ENCODE measurements at regions not wholly inside any gene's neighbourhood (a gene's known extent, or its start where the extent isn't known, plus 50 kb on each side); places are given as distances from the start of the nearest gene placed in this dataset.

DNA sequence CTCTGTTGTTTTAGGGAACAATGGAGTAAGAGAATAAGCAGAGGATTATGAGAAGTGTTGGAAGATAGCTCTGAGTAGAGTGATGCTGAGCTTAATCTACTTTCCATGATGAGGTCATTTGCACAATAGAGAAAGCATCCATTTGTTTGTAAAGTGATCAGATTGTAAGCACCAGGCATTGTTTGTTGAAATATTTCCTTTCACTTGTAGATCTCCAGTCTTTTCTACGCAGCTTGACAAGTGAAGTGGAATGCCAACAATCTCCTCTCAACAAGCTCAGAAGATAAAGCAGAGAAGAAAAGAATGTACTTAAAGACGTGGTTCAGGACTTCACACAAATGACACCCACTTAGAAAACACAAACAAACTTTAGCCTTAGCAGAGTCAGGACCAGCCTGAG lies 80.1 kb upstream of the MARCKS start:
- no peaks in the 10 kb centered on the region for H3K4me1 ChIP-seq (ENCODE audit: insufficient read depth)
- no peaks in the 10 kb centered on the region for H3K27me3 ChIP-seq
- intact Hi-C loops (cut with DNase I) = no loop called here
- H3K9me3 ChIP-seq = no peaks in the 10 kb centered on the region
- TF ChIP-seq EP300 (IDR thresholded peaks at IDR 0.05) (no peak), POLR2A (IDR thresholded peaks at IDR 0.05) (no peak)
- TF ChIP-seq, protein P1, sequence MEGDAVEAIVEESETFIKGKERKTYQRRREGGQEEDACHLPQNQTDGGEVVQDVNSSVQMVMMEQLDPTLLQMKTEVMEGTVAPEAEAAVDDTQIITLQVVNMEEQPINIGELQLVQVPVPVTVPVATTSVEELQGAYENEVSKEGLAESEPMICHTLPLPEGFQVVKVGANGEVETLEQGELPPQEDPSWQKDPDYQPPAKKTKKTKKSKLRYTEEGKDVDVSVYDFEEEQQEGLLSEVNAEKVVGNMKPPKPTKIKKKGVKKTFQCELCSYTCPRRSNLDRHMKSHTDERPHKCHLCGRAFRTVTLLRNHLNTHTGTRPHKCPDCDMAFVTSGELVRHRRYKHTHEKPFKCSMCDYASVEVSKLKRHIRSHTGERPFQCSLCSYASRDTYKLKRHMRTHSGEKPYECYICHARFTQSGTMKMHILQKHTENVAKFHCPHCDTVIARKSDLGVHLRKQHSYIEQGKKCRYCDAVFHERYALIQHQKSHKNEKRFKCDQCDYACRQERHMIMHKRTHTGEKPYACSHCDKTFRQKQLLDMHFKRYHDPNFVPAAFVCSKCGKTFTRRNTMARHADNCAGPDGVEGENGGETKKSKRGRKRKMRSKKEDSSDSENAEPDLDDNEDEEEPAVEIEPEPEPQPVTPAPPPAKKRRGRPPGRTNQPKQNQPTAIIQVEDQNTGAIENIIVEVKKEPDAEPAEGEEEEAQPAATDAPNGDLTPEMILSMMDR (IDR thresholded peaks at IDR 0.05) = no peak
- no peak overlapping the region for H3K4me3 ChIP-seq
- no peaks in the 10 kb centered on the region for H3K36me3 ChIP-seq
- DNase-seq = no peak
- no peak overlapping the region for H3K27ac ChIP-seq
- WGBS, 3 donors = 18 to 42% (median 23%) methylated on average over 2 of the region's 2 CpGs

DNA sequence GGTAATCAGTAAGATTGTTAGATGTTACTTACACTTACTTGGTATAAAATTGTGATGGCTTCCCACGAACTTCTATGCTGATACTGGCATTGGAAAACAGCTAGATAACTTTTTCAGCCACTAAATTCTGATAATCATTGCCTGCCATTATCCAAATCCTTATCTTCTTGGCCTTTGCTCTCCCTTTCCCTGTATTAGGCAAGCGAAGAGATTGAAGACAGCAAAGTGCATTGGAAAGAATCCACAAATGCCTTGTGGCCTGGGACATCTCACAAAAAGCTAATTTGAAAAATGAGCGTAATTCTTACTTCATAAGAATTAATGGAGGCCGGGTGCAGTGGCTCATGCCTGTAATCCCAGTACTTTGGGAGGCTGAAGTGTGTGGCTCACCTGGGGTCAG lies 79.5 kb upstream of the MARCKS start:
- Histone ChIP-seq H3K4me1 (ENCODE audit: insufficient read depth) (no peaks in the 10 kb centered on the region), H3K27ac (no peak overlapping the region), H3K4me3 (no peak overlapping the region), H3K9me3 (no peaks in the 10 kb centered on the region), H3K27me3 (no peaks in the 10 kb centered on the region), H3K36me3 (no peaks in the 10 kb centered on the region)
- no peak for DNase-seq
- intact Hi-C loops (cut with DNase I) = no loop called here
- WGBS, 3 donors = 87 to 90% (median 88%) methylated on average over 4 of the region's 4 CpGs
- TF ChIP-seq EP300 (IDR thresholded peaks at IDR 0.05) (no peak), POLR2A (IDR thresholded peaks at IDR 0.05) (no peak)
- TF ChIP-seq, protein P1 (IDR thresholded peaks at IDR 0.05) = no peak

DNA sequence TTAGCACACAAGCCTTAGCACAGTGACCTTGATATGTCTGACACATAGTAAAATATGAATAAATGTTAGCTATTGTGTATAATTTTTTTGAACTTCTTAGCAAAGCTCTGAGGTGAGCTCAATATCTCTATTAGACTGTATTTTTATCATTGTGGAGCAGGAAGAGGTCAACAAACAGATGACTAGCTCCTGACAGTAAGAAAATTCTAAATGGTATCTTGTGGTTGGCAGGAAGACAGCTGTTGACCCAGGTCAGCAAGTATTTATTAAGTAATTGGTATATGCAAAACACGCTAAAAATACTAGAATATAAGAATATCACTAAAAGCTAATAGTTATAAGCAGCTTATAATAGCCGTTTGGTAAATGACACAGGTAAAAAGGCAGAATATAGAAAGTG lies 77.5 kb upstream of the MARCKS start:
- H3K27me3 ChIP-seq = no peaks in the 10 kb centered on the region
- DNase-seq = no peak
- WGBS, 3 donors = 93 to 94% (median 93%) methylated on average over 2 of the region's 2 CpGs
- no peaks in the 10 kb centered on the region for H3K36me3 ChIP-seq
- TF ChIP-seq POLR2A (IDR thresholded peaks at IDR 0.05) = no peak
- TF ChIP-seq, protein P1 (IDR thresholded peaks at IDR 0.05) = no peak
- no peak for TF ChIP-seq EP300 (IDR thresholded peaks at IDR 0.05)
- no peaks in the 10 kb centered on the region for H3K9me3 ChIP-seq
- H3K4me3 ChIP-seq = no peak overlapping the region
- intact Hi-C loops (cut with DNase I) = no loop called here
- H3K27ac ChIP-seq = no peak overlapping the region
- no peaks in the 10 kb centered on the region for H3K4me1 ChIP-seq (ENCODE audit: insufficient read depth)

DNA sequence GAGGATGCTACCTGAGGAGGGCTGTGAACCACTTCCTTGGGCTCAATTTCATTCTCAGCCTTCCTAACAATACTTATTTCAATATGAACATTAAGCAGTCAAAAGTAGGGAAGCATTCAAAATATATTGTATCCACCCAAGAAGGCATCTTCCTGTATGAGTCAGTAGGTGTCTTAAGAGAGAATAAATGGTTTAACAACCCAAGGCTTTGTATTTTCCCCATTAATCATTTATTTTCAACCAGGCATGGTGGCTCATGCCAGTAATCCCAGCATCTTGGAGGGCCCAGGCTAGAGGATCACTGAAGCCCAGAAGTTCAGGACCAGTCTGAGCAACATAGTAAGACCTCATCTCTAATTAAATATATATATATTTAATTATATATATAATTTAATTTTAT lies 74.5 kb upstream of the MARCKS start:
- Histone ChIP-seq H3K27ac (no peak overlapping the region), H3K9me3 (no peaks in the 10 kb centered on the region), H3K4me3 (no peak overlapping the region), H3K36me3 (no peaks in the 10 kb centered on the region), H3K4me1 (ENCODE audit: insufficient read depth) (no peaks in the 10 kb centered on the region), H3K27me3 (no peaks in the 10 kb centered on the region)
- TF ChIP-seq POLR2A (IDR thresholded peaks at IDR 0.05) (no peak), EP300 (IDR thresholded peaks at IDR 0.05) (no peak)
- TF ChIP-seq, protein P1 (IDR thresholded peaks at IDR 0.05) = no peak
- intact Hi-C loops (cut with DNase I) = no loop called here
- DNase-seq = no peak

DNA sequence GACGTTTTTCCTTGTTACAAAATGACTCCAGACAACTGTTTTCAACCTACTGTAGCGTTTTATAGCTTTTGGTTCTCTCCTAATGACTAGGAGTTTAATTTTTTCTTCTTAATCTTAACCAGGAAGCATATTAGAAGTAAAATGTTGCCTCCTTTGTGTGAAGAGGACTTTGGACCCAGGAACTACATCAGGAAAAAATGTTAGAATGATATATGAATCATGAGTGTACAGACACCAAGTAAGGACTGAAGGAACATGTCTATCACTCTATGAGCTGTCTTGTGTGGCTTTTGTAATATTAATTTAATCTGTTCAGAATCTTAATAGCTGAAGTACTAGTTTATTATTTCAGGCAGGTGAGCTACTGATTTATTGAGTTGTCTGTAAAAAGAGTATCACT lies 71.0 kb upstream of the MARCKS start:
- 82 to 87% (median 87%) methylated on average over 2 of the region's 2 CpGs for WGBS, 3 donors
- intact Hi-C loops (cut with DNase I) = no loop called here

More for the DNA sequence above, 71.0 kb upstream of the MARCKS start:
- no peak for DNase-seq
- no peak overlapping the region for H3K27ac ChIP-seq
- H3K4me3 ChIP-seq = no peak overlapping the region
- H3K27me3 ChIP-seq = no peaks in the 10 kb centered on the region
- no peaks in the 10 kb centered on the region for H3K4me1 ChIP-seq (ENCODE audit: insufficient read depth)
- TF ChIP-seq EP300 (IDR thresholded peaks at IDR 0.05) (no peak), POLR2A (IDR thresholded peaks at IDR 0.05) (no peak)
- TF ChIP-seq, protein P1 (IDR thresholded peaks at IDR 0.05) = no peak
- no peaks in the 10 kb centered on the region for H3K9me3 ChIP-seq
- no peaks in the 10 kb centered on the region for H3K36me3 ChIP-seq

Measured in ovary (tissue), 7 donors.